K562 (cell line): ENCODE measurements at regions not wholly inside any gene's neighbourhood (a gene's known extent, or its start where the extent isn't known, plus 50 kb on each side); places are given as distances from the start of the nearest gene placed in this dataset.

Source experiments
- ATAC-seq: fragments of 200-7000 bp; cut with Tn5 transposase; 3 replicates; pipeline ENCODE4 v1.9.1; 2020; ENCODE audit warnings: moderate library complexity
- BruUV-seq: library from RNA; stranded (reverse); fragments of 400-500 nt; replicated peaks from 2 replicates; lab custom pipeline; 2021; lab: Mats Ljungman, UMichigan
- CTCF ChIA-PET: fragments of 300-600 bp; formaldehyde crosslinking; extraction: SDS; loops from one replicate; lab custom pipeline; 2021; ENCODE audit warnings: low intra/inter-chr PET ratio; lab: Yijun Ruan, JAX
- POLR2A ChIA-PET: fragments of 300-600, 350-650 bp; sonication (Branson Sonifier 250); formaldehyde crosslinking; extraction: SDS; loops from one replicate; lab custom pipeline; 2021; ENCODE audit warnings: antibody characterized with exemption, inconsistent platforms; lab: Yijun Ruan, JAX
- DNase-seq, 4 experiments: peaks; one replicate each; pipeline versions ENCODE4 v3.0.0 to v3.0.0-alpha.2; 2011 to 2018; ENCODE audit warnings: low spot score in 3 of 4, mixed read lengths in 3 of 4; ENCODE audit errors: extremely low read depth in 1 of 4
- FAIRE-seq: peaks from 2 replicates; lab custom pipeline; 2011; peaks lifted over from hg19 to GRCh38; lab: Jason Lieb, UNC
- H2AFZ ChIP-seq: 2 replicates; pipeline ENCODE4 v1.6.0; 2011; ENCODE audit warnings: low read depth, low read length, control low read depth, inconsistent platforms
- H3K27ac ChIP-seq: fragments of 200-600 bp; 3 replicates; pipeline ENCODE4 v1.8.0; 2011; ENCODE audit warnings: low read depth, mild to moderate bottlenecking, control low read depth, inconsistent platforms, low read length, moderate library complexity, mixed read lengths; ENCODE audit errors: extremely low read depth
- H3K27me3 ChIP-seq, 2 experiments: fragments of 300-600 bp in 1 of 2; 2 replicates in 1 of 2; 3 replicates in 1 of 2; pipeline versions ENCODE4 v1.6.0 to v1.8.0; 2011; ENCODE audit warnings: inconsistent platforms in 2 of 2, low read length in 2 of 2, mild to moderate bottlenecking in 1 of 2, mixed read lengths in 1 of 2, moderate library complexity in 1 of 2; ENCODE audit not compliant: control insufficient read depth in 2 of 2, insufficient read depth in 2 of 2
- H3K36me3 ChIP-seq: fragments of 300-600 bp; 3 replicates; pipeline ENCODE4 v1.8.0; 2011; ENCODE audit warnings: mild to moderate bottlenecking, low read length, inconsistent platforms; ENCODE audit not compliant: control insufficient read depth, insufficient read depth
- H3K4me1 ChIP-seq, 2 experiments: fragments of 200-600 bp in 1 of 2; replicated peaks in 1 of 2; 2 replicates in 1 of 2; 3 replicates in 1 of 2; pipeline versions ENCODE4 v1.5.1 to v1.8.0; 2011; ENCODE audit warnings: inconsistent platforms in 2 of 2, low read length in 2 of 2, mild to moderate bottlenecking in 1 of 2, mixed read lengths in 1 of 2, moderate library complexity in 1 of 2; ENCODE audit not compliant: control insufficient read depth in 2 of 2, insufficient read depth in 2 of 2
- H3K4me2 ChIP-seq: 2 replicates; pipeline ENCODE4 v1.6.1; 2011; ENCODE audit warnings: low read length, control low read depth, inconsistent platforms, mixed read lengths; ENCODE audit not compliant: insufficient read depth
- H3K4me3 ChIP-seq: fragments of 200-600 bp; sonication (generic), shearing (Covaris generic); 2 replicates; pipeline ENCODE4 v1.5.1; 2016; ENCODE audit warnings: control low read depth, inconsistent platforms
- H3K79me2 ChIP-seq: fragments of 200-600 bp; 3 replicates; pipeline ENCODE4 v1.8.0; 2011; ENCODE audit warnings: low read length, inconsistent platforms; ENCODE audit not compliant: control insufficient read depth, insufficient read depth
- H3K9ac ChIP-seq, 2 experiments: 2 replicates each; pipeline versions ENCODE4 v1.6.0 to v1.6.1; 2011; ENCODE audit warnings: low read depth in 2 of 2, low read length in 2 of 2, control low read depth in 1 of 2, inconsistent platforms in 1 of 2, mild to moderate bottlenecking in 1 of 2, mixed read lengths in 1 of 2; ENCODE audit not compliant: insufficient read depth in 1 of 2
- H3K9me1 ChIP-seq: one replicate; pipeline ENCODE4 v1.6.0; 2011; ENCODE audit warnings: inconsistent platforms, mild to moderate bottlenecking, low read length, moderate library complexity; ENCODE audit not compliant: control insufficient read depth, insufficient read depth
- H3K9me3 ChIP-seq: replicated peaks from 2 replicates; pipeline ENCODE4 v1.5.1; 2011; ENCODE audit warnings: low read depth, low read length, inconsistent platforms; ENCODE audit not compliant: control insufficient read depth, insufficient read depth
- H4K20me1 ChIP-seq: replicated peaks from 2 replicates; pipeline ENCODE4 v1.6.1; 2011; ENCODE audit warnings: low read length, inconsistent platforms, mixed read lengths; ENCODE audit not compliant: control insufficient read depth, insufficient read depth
- E2F4 ChIP-seq: sonication (generic); formaldehyde crosslinking; IDR thresholded peaks from 2 replicates; pipeline ENCODE4 v1.8.0; 2022; ENCODE audit warnings: mild to moderate bottlenecking, low read depth, missing genetic modification reagents
- HMG20A ChIP-seq: fragments of 450-650 bp; formaldehyde crosslinking; conservative IDR thresholded peaks from 2 replicates; pipeline ENCODE4 v1.4.0; 2020; ENCODE audit warnings: mild to moderate bottlenecking, mixed read lengths
- KAT8 ChIP-seq: fragments of 450-650 bp; IDR thresholded peaks from 2 replicates; pipeline ENCODE4 v1.6.1; 2016; ENCODE audit warnings: low read depth, mild to moderate bottlenecking
- RBM15 ChIP-seq: fragments of 200-400 bp; formaldehyde crosslinking; IDR thresholded peaks from 2 replicates; pipeline ENCODE4 v1.6.1; 2018; ENCODE audit warnings: mild to moderate bottlenecking, low read length, moderate library complexity; ENCODE audit not compliant: insufficient read depth
- RHOXF2B ChIP-seq: fragments of 250-450 bp; sonication (Bioruptor Pico); conservative IDR thresholded peaks from 2 replicates; pipeline ENCODE4 v1.5.1; 2021
- SMARCC2 ChIP-seq: fragments of 450-650 bp; IDR thresholded peaks from 2 replicates; pipeline ENCODE4 v1.6.1; 2017; ENCODE audit warnings: antibody characterized with exemption, moderate library complexity, mild to moderate bottlenecking, low read depth
- WGBS: fragments of 100-300 bp; shearing (Covaris generic); methylation state at CpG from one replicate; pipeline ENCODE4 v1.1.6; 2016; ENCODE audit warnings: low coverage, mixed read lengths; ENCODE audit not compliant: insufficient coverage; ENCODE audit errors: missing lambda C conversion rate; 5-methylcytosine and 5-hydroxymethylcytosine counted together
- in situ Hi-C: fragments of 300-500 bp; cut with MboI; formaldehyde crosslinking; loops from 4 replicates; pipeline ENCODE4 v1.15.0; 2018; ENCODE audit warnings: inconsistent platforms, mixed read lengths
- intact Hi-C: fragments of 100-400 bp; cut with micrococcal nuclease; formaldehyde crosslinking; loops from 2 replicates; pipeline ENCODE4 v1.14.2; 2022
- TF ChIP-seq, protein P1 (sequence below): fragments of 250-450 bp; sonication (Bioruptor Pico); IDR thresholded peaks from 2 replicates; pipeline ENCODE4 v1.5.0; 2021
- TF ChIP-seq, protein P2 (sequence below): sonication (generic); formaldehyde crosslinking; IDR thresholded peaks from 2 replicates; pipeline ENCODE4 v1.8.1; 2023; ENCODE audit warnings: mild to moderate bottlenecking, missing genetic modification reagents, moderate library complexity

DNA sequence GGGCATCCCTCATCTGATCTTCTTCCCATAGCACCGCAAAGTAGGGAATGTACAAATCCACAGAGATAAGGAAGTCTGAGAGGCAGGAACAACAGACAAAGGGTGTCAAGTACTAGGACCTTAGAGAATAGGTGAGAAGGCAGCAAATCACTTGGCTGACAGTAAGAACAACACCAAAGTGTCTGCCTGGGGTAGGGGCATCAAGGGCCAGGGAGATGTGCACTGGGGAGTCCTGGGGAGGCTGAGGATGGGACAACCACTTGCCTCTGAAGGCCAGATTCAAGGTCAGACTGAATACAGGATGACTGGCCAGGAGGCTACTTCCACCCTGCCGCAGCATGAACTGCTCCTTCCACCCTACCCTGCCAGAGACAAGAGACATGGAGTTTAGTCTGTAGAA, 1040.8 kb downstream of the BCL11B start (continued):
- no peak for TF ChIP-seq E2F4 (CRISPR knock-in tag)
- TF ChIP-seq HMG20A (CRISPR knock-in tag): no peak

GRCh38 chr14:98233656-98234055, 1038.3 kb downstream of the BCL11B start:
- Histone ChIP-seq H4K20me1 (no peaks in the 10 kb centered on the region), H3K9me1 (no peaks in the 10 kb centered on the region), H3K9me3 (no peaks in the 10 kb centered on the region; the same call in 1 of the 2 replicates), H3K4me3 (no peak overlapping the region), H3K4me2 (no peak overlapping the region), H3K4me1 (no peaks in the 10 kb centered on the region), H3K27ac (no peak overlapping the region)
- FAIRE-seq (no peak), ATAC-seq (no peak), DNase-seq (no peak)
- BruUV-seq: no TSS peak
- POLR2A ChIA-PET: no interaction called here
- WGBS: 0% methylated on average over 6 of the region's 6 CpGs
- TF ChIP-seq RBM15: no peak
- TF ChIP-seq, all 486 proteins: peak for 0
- intact Hi-C loops (no loop called here), in situ Hi-C loops (no loop called here)
- H3K36me3 ChIP-seq: no peaks in the 10 kb centered on the region
- H3K27me3 ChIP-seq: no peaks in the 10 kb centered on the region
- no peak overlapping the region for H3K9ac ChIP-seq
- CTCF ChIA-PET: no interaction called here
- no peaks in the 10 kb centered on the region for H3K79me2 ChIP-seq
- no peak overlapping the region for H2AFZ ChIP-seq

DNA sequence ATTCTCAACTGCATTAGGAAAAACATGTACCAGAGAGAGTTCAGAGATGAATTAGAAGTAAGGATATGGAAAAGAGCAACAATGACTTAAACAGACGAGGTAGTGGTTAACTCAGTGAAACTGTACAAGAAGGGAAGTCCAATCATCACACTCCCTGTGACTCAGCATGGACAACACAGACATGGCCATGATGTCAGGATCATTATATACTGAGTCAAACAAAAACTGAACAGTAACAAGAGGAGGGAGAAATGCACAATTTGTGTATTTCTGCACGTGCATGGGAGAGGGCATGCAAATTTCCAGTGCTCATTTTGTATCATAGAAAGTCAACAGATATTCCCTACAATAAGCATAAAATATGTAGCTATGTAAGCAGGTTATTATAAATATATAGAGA, 1037.8 kb downstream of the BCL11B start:
- POLR2A ChIA-PET: no interaction called here
- intact Hi-C loops: no loop called here
- TF ChIP-seq RHOXF2B (CRISPR knock-in tag): no peak
- TF ChIP-seq, protein P1, sequence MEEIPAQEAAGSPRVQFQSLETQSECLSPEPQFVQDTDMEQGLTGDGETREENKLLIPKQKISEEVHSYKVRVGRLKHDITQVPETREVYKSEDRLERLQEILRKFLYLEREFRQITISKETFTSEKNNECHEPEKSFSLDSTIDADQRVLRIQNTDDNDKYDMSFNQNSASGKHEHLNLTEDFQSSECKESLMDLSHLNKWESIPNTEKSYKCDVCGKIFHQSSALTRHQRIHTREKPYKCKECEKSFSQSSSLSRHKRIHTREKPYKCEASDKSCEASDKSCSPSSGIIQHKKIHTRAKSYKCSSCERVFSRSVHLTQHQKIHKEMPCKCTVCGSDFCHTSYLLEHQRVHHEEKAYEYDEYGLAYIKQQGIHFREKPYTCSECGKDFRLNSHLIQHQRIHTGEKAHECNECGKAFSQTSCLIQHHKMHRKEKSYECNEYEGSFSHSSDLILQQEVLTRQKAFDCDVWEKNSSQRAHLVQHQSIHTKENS (CRISPR knock-in tag): no peak
- TF ChIP-seq KAT8: no peak
- TF ChIP-seq, protein P2, sequence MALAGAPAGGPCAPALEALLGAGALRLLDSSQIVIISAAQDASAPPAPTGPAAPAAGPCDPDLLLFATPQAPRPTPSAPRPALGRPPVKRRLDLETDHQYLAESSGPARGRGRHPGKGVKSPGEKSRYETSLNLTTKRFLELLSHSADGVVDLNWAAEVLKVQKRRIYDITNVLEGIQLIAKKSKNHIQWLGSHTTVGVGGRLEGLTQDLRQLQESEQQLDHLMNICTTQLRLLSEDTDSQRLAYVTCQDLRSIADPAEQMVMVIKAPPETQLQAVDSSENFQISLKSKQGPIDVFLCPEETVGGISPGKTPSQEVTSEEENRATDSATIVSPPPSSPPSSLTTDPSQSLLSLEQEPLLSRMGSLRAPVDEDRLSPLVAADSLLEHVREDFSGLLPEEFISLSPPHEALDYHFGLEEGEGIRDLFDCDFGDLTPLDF (CRISPR knock-in tag): no peak
- no peak for TF ChIP-seq SMARCC2

More for the DNA sequence above, 1037.8 kb downstream of the BCL11B start:
- no peak overlapping the region for H3K27ac ChIP-seq
- CTCF ChIA-PET: no interaction called here
- ATAC-seq: no peak
- no peaks in the 10 kb centered on the region for H3K9me1 ChIP-seq
- no peak overlapping the region for H2AFZ ChIP-seq
- H4K20me1 ChIP-seq: no peaks in the 10 kb centered on the region
- H3K27me3 ChIP-seq: no peaks in the 10 kb centered on the region
- no peaks in the 10 kb centered on the region for H3K36me3 ChIP-seq
- no peak overlapping the region for H3K9ac ChIP-seq
- no peaks in the 10 kb centered on the region; the same call in 1 of the 2 replicates for H3K9me3 ChIP-seq
- no peak for FAIRE-seq
- no peaks in the 10 kb centered on the region for H3K79me2 ChIP-seq
- in situ Hi-C loops: no loop called here
- H3K4me1 ChIP-seq: no peaks in the 10 kb centered on the region
- H3K4me2 ChIP-seq: no peak overlapping the region
- no peak for DNase-seq
- BruUV-seq: no TSS peak
- H3K4me3 ChIP-seq: no peak overlapping the region
- 0% methylated on average over 2 of the region's 2 CpGs for WGBS
